ENCODE measurements at regions not wholly inside any gene's neighbourhood (a gene's known extent, or its start where the extent isn't known, plus 50 kb on each side); places are given as distances from the start of the nearest gene placed in this dataset.
A peak's percentile ranks its signal among the peaks of the same experiment; 100 is the strongest.
"Not testable (repeated sequence)": the region's sequence is repeated elsewhere in the genome, so short reads cannot be mapped to it uniquely, and the experiment has no call there.

DNA sequence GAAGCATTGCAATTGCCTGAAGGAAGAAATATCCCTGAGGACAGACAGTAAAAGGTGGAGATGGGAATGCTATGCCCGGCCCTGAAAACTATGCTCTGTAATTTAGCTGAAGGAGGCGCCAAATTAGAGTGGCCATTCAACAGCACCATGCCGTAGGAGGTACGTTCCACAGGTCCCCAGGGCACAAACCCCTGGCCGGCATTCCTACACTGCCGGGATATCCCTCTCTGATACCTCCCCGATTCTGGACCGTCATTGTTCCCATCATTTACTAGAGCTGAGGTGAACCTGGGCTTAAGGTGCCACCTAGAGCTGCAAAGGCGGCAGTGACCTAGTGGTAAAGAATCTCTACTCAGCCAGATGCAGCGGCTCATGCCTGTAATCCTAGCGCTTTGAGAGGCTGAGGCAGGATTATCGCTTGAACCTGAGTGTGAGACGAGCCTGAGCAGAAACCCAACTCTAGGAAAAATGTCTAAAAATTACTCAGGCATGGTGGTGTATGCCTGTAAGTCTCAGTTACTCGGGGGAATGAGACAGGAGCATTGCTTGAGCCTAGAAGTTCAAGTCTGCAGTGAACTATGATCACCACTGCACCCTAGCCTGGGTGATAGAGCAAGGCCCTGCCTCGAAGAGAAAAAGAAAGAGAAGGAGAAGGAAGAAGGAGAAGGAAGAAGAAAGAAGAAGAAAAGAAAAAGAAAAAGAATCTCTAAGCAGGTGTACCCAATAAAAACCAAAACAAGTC is 53.0 kb upstream of the TNKS2 start:
- no peak for DNase-seq (ENCODE audit: low spot score)

DNA sequence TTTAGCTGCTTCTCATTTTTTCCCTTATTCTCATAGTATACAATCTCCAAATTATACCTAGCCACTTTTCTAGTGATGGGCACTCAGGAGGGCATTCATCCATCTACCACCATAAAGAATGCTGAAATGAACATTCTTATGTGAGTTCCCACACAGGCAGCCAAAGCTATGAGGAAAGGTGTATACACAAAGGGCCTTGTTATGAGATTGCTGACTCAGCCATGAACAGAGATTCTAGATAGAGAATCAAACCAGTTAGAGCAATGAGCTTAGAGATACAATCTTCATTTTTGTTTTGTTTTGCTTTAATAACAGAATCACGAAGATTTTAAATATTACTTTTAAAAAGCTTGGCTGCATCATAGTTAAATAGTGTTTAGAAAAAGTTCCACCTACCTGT is 54.8 kb upstream of the TNKS2 start:
- DNase-seq (ENCODE audit: low spot score) = no peak

DNA sequence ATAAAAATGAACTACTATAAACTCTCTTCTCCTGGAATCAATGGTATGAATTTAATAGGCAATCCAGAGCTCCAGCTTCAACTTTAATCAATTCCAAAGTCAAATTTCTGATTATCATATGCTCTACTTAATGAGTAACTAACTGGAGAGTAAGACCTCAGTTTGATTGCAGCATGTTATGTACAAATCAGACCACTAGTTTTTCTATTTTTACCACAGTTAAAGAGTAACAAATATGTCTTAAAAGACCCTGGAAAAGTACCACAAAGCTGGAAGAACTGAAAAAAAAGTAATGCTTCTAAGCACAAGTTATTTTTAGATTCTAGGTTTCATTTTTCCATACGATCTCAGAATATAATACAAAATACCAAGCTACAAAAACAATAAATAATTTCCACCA is 56.0 kb upstream of the TNKS2 start:
- DNase-seq (ENCODE audit: low spot score) = no peak

DNA sequence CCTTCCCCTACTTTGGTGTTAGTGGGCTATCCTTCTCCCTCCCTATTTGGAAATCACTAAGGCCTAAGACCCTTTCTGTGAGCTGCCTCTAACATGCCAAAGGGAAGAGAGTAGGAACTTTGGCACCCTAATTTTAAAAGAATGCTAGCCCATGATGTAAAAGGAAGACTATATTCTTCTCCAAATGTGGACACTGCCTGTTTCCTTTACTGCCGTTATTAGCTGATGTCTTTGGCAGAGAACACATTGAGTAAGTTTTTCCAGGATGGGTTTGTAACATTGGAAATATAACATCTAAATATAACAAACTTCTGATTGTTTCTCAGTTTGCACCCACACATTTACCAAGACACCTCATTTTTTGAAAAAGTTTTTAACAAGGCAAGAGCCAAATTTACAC is 56.9 kb upstream of the TNKS2 start:
- no peak for DNase-seq (ENCODE audit: low spot score)

DNA sequence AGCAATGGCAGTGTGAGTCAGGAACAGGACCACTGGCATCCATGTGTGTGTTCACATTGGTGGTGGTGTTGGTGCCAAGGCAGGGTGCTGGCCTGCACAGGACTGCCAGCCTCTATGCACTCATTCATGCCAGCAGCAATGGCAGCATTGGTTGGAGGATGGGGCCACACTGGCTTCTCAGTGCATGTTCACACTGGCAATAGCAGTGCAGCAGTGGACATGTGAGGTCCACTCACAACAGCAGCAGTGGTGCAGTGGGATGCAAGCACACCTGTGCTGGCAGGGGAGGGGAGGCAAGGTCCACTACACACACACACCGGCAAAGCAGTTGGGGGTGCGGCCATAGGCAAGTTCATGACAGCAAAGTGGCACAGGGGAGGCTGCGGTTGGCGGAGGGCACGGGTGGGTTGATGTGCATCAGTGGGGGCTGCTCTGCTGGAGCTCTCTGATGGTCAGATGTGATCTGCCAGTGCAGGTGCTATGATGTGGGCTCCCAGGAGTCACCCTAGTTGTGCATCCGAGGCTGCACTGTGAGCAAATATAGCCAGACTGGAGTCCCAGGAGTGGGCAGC is 57.8 kb upstream of the TNKS2 start:
- DNase-seq (ENCODE audit: low spot score) = no peak

DNA sequence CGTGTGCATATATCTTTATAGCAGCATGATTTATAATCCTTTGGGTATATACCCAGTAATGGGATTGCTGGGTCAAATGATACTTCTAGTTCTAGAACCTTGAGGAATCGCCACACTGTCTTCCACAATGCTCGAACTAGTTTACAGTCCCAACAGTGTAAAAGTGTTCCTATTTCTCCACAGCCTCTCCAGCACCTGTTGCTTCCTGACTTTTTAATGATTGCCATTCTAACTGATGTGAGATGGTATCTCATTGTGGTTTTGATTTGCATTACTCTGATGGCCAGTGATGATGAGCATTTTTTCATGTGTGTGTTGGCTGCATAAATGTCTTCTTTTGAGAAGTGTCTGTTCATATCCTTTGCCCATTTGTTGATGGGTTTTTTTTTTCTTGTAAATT is 66.0 kb upstream of the TNKS2 start:
- not testable (repeated sequence) for DNase-seq (ENCODE audit: low spot score)

DNA sequence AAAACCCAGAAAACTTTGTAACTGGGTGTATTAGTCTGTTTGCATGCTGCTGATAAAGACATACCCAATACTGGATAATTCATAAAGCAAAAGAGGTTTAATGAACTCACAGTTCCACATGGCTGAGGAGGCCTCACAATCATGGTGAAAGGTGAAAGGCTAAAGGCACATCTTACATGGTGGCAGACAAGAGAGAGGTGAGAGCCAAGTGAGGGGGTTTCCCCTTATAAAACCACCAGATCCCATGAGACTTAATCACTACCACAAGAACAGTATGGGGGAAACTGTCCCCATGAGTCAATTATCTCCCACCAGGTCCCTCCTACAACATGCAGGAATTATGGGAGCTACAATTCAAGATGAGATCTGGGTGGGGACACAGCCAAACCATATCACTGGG is 68.9 kb upstream of the TNKS2 start:
- not testable (repeated sequence) for DNase-seq (ENCODE audit: low spot score)

DNA sequence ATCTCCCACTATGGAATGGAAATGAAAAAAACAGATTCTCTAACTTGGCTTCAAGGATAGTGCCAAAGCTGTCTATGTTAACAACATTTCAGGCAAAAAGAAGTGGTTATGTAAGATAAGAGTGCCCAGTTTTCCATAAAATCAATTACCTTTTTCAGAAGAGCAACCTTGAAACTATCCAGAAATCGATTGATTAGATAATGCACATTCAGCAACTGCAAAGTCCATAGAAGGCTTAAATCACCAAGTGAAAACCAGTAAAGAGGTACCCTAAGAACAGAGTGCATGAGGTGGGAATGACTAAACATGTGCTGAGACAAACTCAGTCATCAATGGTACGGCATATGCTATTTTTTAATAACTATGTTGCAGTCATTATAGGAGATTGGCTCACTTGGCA is 71.9 kb upstream of the TNKS2 start:
- DNase-seq (ENCODE audit: low spot score) = no peak

DNA sequence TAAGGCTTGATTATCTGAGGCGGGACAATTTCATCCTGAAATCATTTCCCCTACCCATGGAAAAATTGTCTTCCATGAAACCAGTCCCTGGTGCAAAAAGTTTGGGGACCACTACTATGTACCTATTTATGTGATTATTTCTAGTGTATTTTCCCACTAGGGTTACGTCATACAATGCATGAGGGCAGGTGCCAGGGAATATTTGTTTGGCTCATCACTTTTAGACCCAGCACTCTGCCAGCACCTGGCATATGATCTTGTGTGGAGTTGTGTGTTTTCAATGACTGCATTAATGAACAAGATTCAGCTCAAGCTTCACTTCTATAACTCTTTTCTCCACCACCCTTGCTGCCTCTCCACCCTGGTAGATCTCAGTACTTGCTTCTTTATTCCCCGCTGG is 73.3 kb upstream of the TNKS2 start:
- DNase-seq (ENCODE audit: low spot score) = no peak

DNA sequence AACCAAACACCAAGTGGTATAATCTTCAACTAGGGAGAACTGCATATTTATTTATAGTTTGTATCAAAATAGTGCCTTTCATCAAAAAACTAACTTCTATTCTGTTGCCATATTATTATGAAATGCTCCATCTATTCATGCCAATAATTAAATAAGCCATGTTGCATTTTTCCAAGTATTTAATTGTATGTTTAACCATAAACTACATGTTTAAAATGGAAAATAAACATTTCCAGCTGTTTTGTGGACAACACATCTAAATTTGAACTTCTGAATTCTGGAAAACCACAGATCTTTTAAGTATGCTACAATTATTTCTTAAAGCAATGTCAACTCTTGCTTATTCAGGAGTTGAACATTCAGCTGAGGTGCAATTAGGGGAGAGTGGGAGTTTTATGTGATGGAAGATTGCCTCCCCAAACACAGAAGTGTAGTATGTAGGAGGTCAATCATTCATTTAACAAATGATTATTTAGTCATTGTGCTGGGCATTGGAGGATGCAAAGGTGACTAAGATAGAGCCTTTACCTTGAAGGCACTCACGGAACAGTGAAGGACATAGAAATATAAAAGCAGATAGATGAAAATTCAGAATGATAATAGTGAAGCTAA is 80.7 kb upstream of the PPP1R3C start:
- no peak for DNase-seq (ENCODE audit: low spot score)

DNA sequence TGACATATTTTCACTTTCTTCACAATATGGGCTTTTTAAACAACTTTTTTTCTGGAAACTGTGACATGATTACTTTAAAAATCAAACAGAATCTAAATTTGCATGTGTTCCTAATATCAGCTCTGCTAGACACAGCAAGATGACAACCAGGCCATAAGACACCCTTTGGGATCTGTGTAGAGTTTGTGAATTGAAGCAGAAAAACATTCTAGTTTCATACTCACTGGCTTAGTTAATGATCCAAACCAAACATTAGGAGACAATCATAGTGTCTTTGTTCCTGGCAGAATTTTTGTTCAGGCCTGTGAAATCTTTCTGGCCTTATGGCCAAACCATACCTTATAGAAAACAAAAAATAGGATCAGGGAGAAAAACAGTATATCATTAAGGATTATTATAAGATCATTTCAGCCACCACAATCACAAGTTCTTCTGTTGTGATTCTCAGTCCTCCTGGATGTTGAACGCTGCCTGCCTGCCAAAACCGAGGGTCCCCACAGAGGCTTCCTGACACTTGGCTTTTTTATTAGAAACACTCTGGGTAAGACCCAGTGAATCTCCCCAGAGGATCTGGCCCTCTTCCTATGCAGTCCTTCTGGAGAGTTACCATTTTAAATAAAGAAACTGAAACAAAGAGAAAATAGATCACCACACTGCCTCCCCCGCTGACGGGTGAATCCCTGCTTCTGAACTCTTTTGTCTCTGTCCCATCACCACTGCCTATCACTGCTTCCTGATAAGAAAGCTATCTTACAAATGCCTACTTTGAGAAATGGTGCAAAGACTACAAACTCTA is 79.2 kb upstream of the PPP1R3C start:
- no peak for DNase-seq (ENCODE audit: low spot score)

DNA sequence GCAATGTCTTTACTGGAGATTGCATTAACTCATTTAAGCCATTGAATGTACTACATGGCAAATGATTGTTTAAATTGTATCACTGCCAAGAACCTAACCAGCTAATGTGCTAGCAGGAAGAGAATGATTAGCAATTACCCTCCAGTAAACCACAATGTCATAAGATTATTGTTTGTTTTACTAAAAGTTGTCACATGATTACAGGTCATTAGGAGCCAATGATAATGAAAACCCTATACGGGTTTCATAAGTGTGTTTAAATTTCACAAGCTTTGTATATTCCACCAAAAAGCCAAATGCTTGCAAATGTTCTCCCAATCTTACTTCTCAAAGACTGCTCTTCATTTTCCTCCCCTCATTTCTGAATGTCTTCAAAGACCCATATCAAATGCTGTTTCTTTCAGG is 76.5 kb upstream of the PPP1R3C start:
- no peak for DNase-seq (ENCODE audit: low spot score)

DNA sequence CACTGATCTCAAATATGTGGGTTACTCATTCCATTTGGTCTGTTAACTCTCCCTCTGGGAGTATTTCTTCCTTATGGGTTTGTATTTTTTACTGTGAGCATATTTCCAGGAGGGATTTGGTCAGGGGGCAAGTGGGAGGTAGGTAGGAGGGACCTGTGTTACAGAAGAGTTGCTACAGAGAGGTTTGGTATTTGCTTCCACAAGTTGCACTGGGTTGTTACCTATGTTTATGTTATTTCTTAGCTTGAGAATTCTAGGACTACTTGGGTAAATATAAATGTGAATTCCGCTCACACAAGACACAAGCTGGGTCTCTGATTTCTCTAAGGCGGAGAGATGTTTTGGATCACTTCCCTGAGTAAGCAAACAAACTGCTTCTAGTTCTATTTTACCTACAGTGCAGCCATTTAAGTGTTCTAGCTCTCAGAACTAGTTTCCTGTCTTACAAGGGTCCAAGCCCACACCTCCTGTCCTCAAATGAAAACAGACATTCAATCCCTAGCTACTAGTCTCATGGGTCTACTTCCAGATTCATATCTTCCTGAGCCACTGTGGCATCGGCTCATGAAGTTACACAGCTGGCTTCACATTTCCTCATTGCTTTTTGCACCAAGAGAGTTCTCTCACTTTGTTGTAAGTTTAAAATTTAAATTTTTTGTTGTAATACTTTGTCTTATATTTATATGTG is 75.4 kb upstream of the PPP1R3C start:
- no peak for DNase-seq (ENCODE audit: low spot score)

DNA sequence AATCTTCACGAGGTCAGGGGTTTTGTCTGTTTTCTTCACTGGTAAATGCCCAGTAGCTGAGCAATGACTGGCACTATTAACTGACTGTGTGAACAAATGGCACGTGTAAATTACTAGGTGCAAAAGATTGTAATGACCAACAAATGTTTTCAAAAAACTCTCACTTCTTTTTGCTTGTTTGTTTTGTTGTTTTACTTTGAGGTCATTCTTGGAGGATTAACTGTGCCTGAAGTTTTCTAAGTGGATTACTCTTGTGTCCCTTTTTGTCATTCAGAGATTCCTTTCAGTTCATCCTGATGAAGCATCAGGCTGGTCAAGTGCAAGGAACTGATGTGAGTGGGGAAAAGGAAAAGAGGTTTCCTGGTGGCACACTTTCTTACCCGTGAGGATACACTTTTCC is 74.4 kb upstream of the PPP1R3C start:
- DNase-seq (ENCODE audit: low spot score) = no peak

DNA sequence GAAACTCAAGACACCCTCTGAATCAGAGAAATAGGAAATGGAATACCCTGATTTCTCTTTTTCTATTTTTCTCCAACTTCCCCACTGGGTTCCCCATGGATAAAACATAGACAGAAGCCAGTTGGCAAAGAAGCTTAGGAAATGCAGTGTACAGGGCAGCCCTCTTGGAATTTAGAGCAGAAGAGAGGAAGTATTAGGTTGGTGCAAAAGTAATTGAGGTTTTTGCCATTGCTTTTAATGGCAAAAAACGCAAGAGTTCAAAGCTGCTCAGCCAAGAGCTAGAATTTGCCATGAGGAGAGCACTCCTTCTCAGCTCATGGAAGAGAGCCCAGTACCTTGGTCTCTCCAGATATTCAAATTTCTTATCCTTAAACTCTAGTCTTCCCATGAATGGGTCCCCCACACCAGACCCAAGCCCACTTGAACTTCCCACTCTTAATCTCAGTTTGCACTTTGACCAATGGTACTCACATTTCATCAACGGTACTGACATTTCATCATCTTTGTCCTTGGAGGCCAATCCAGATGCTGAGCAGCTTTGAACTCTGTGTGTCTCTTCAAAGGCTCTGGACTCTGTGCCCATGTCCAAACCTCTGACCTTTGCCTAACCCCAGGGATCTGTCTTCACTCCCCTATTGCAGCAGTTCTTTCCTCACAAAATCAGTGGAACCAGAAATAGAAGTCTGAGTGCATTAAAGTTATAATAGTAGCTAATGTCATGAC is 73.2 kb upstream of the PPP1R3C start:
- DNase-seq (ENCODE audit: low spot score) = peak; percentile 23

DNA sequence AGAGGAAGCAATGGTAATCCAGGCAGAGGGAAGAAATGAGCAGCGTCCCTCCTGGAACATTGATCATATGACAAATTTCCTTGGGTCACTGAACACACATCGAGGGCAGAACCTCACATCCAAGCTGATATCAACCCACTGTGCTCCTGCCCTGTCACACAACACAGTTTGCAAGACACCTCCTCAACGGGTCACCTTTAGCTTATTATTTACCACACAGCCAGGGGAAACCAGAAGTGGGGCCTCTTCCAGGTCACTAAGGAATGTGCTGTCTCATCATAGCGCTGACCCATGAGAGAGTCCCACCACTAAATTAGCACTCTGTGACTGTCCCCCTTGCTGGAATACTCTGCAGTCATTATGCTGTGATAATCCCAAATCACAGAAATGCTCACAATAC is 69.7 kb upstream of the PPP1R3C start:
- no peak for DNase-seq (ENCODE audit: low spot score)

DNA sequence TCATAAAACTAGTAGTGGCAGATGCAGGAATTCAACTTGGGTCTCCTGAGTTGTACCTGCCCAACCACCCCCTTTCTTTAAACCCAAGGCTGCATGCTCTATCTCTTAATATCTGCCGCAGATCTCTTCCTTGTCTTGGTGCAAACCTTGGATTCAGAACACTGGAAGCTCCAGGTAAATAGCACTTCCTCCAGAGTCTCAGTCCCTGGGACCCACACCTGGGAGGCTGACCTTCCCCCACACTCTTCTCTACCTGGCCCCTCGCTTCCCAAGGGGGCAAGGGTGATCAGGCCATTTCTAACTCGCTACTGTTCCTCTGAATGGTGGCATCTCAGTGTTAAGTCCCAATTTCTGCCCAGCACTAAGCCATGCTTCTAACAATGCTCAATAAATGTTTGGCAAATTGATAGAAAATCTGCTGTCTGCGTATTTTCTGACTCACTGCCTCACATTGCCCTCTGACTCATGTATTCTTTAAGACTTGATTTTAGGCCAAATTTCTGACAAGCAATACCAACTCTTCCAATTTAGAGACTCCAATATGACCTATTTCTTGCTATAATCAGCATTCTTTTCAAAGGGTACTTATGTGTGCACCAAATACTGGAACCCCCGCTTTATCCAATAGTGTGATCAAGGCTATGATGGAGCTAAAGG is 68.0 kb upstream of the PPP1R3C start:
- no peak for DNase-seq (ENCODE audit: low spot score)

DNA sequence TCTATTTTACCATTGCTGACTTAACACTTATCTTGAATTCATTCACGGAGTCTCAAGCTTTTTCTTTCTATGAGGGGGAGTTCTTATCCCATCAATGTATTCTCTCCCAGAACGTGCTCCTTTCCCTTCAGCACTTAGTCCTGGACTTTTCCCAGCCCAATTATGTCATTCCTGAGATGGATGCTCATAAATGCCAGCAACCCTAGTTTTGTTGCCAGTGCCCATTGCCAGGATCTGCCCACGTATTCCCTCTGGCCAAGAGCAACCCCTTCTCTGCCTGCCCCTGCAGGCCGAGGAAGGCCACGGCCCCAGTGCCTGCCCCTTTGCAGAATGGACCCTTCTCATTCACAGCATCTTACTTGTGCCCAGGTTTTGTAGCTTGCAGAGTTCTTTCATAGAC is 67.4 kb upstream of the PPP1R3C start:
- no peak for DNase-seq (ENCODE audit: low spot score)

DNA sequence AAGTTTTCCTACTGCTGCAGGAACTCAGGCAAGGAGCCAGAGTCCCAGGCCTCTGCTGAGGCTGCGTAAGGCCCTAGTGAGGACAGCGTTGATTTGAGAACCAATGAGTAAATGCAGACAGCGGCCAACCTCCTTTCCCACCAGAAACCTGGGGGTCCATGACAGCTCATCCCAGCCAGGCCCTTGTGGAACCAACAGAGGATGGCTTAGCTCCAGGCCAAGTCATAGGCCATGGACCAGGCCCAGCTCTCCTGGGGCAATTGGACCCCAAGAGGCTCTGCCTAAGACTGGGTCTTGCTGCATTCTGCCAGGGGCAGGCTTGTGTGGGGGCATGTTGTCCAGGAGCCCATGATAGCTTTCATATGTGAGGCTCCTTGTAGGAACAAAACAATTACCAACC is 65.4 kb upstream of the PPP1R3C start:
- DNase-seq (ENCODE audit: low spot score) = no peak

DNA sequence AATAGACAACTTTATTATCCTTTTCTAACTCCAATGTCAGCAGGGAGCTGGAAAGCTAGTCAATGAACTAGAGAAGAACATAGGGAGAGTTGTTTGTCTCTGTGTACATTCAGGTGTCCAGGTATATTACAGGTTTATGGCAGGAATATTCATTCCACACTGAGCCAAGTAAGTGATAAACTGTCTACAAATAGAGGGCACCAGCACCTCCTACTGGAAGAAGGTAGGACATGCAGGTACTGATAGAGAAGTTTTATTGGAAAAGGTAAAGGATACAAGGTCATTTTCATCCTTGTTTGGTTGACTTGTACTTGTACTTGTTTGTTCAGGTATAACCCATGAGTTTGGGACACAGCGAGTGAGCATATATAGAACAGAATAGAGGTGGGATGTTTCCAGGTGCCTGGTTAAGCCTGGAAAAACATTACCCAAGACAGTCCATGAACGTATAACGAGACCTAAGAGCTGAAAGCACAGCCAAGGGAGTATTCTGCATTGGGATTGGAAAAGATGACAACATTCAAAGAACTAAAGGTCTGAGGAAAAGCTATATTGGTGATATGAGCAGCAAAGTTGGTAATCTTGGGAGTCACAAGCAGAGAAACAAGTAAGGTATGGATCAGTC is 61.4 kb upstream of the PPP1R3C start:
- no peak for DNase-seq (ENCODE audit: low spot score)

DNA sequence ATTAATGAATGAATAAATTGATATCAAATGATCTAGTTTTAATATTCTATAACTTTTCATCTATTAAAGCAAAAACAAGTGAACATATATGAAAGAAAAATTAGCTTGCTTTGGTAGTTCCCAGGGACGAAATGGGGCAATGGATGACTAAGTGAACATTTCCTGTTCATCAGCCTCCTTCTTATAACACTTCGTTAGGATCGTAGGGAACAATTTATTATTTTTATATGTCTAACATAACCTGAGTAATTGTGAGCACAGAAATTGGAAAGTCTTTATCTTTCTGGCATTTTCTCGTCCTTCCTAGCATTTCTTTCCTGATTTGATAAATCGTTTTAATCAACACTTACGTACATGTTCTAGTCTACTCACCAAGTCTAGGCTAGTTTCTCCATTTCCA is 59.1 kb upstream of the PPP1R3C start:
- DNase-seq (ENCODE audit: low spot score) = no peak

Measured in HuH-7.5 (cell line).